Liver (tissue), 3 donors: ENCODE measurements at regions not wholly inside any gene's neighbourhood (a gene's known extent, or its start where the extent isn't known, plus 50 kb on each side); places are given as distances from the start of the nearest gene placed in this dataset.

Experiments used
- ATF3 ChIP-seq: IDR thresholded peaks from 2 replicates; pipeline ENCODE4 v1.6.1; 2016; ENCODE audit warnings: antibody characterized with exemption
- CTCF ChIP-seq: fragments of 150-350 bp; IDR thresholded peaks from 2 replicates; pipeline ENCODE4 v1.5.1; 2017; ENCODE audit warnings: improper control_type of control experiment, low read depth, low read length; ENCODE audit not compliant: missing input control
- FOXA1 ChIP-seq: IDR thresholded peaks from 2 replicates; pipeline ENCODE4 v1.6.1; 2016; ENCODE audit warnings: antibody characterized with exemption
- GABPA ChIP-seq, 2 donors: IDR thresholded peaks in 1 of 2; conservative IDR thresholded peaks in 1 of 2; 2 replicates each; pipeline ENCODE4 v1.6.1; 2016; ENCODE audit warnings: antibody characterized with exemption in 2 of 2, mild to moderate bottlenecking in 1 of 2, moderate library complexity in 1 of 2
- JUND ChIP-seq, 2 donors: IDR thresholded peaks; 2 replicates each; pipeline ENCODE4 v1.6.1; 2016; ENCODE audit warnings: antibody characterized with exemption in 2 of 2
- MAX ChIP-seq: IDR thresholded peaks from 2 replicates; pipeline ENCODE4 v1.6.1; 2016; ENCODE audit warnings: antibody characterized with exemption
- RAD21 ChIP-seq, 2 donors: IDR thresholded peaks; 2 replicates each; pipeline ENCODE4 v1.6.1; 2016; ENCODE audit warnings: antibody characterized with exemption in 2 of 2, mild to moderate bottlenecking in 2 of 2
- REST ChIP-seq: IDR thresholded peaks from 2 replicates; pipeline ENCODE4 v1.6.1; 2016; ENCODE audit warnings: antibody characterized with exemption, mild to moderate bottlenecking
- TAF1 ChIP-seq: conservative IDR thresholded peaks from 2 replicates; pipeline ENCODE4 v1.6.1; 2016; ENCODE audit warnings: antibody characterized with exemption, mild to moderate bottlenecking
- YY1 ChIP-seq: IDR thresholded peaks from 2 replicates; pipeline ENCODE4 v1.6.1; 2016; ENCODE audit warnings: antibody characterized with exemption, mild to moderate bottlenecking
- donor health status: healthy.
- donor health status: healthy.

GRCh38 chr10:44591911-44592310 lies 207.0 kb upstream of the CXCL12 start:
- TF ChIP-seq CTCF (no peak), RAD21 (IDR thresholded peaks at IDR 0.05) (no peak), GABPA (IDR thresholded peaks at IDR 0.05 in 1 of 2, conservative IDR thresholded peaks at IDR 0.05 in 1 of 2) (no peak), MAX (no peak), YY1 (no peak), TAF1 (no peak), ATF3 (no peak), REST (no peak), FOXA1 (no peak), JUND (IDR thresholded peaks at IDR 0.05) (no peak)
